Stimulated activated CD4-positive, alpha-beta T cell treated with anti-CD3 and anti-CD28 coated beads, Interleukin-1b, Interleukin-23, amount 100 ng/mL, for 24 hours (primary cell): ENCODE measurements at regions not wholly inside any gene's neighbourhood (a gene's known extent, or its start where the extent isn't known, plus 50 kb on each side); places are given as distances from the start of the nearest gene placed in this dataset.
A peak's percentile ranks its signal among the peaks of the same experiment; 100 is the strongest.
"Not testable (repeated sequence)": the region's sequence is repeated elsewhere in the genome, so short reads cannot be mapped to it uniquely, and the experiment has no call there.

Source experiments
- DNase-seq, 4 experiments: peaks; one replicate each; pipeline ENCODE4 v3.0.0-alpha.2; 2020; ENCODE audit warnings: low read depth in 4 of 4, low spot score in 1 of 4

GRCh38 chr12:66774929-66775328, 96.1 kb upstream of the GRIP1 start:
- DNase-seq: no peak

GRCh38 chr12:66775871-66776270, 97.0 kb upstream of the GRIP1 start:
- no peak for DNase-seq

- peak in 1 of 4 experiments; percentile 4 for DNase-seq
Measured at GRCh38 chr12:66776974-66777373, 98.1 kb upstream of the GRIP1 start.

- DNase-seq: no peak
Measured at GRCh38 chr12:66779466-66779865, 100.6 kb upstream of the GRIP1 start.

GRCh38 chr12:66786531-66787308, 107.8 kb upstream of the GRIP1 start:
- DNase-seq: no peak

- DNase-seq: no peak
Measured at GRCh38 chr12:66799551-66799950, 120.7 kb upstream of the GRIP1 start.

- no peak for DNase-seq
Measured at GRCh38 chr12:66800046-66800445, 121.2 kb upstream of the GRIP1 start.

GRCh38 chr12:66803930-66804329, 125.1 kb upstream of the GRIP1 start:
- DNase-seq: no peak

- DNase-seq: no peak
Measured at GRCh38 chr12:66804563-66804974, 125.7 kb upstream of the GRIP1 start.

- no peak for DNase-seq
Measured at GRCh38 chr12:66808606-66809005, 129.7 kb upstream of the GRIP1 start.

GRCh38 chr12:66813137-66813892, 134.4 kb upstream of the GRIP1 start:
- DNase-seq: no peak

- DNase-seq: no peak
Measured at GRCh38 chr12:66819587-66819986, 140.7 kb upstream of the GRIP1 start.

GRCh38 chr12:66822961-66823360, 144.1 kb upstream of the GRIP1 start:
- no peak for DNase-seq

GRCh38 chr12:66823857-66824570, 145.1 kb upstream of the GRIP1 start:
- DNase-seq: no peak

GRCh38 chr12:66825921-66826320, 147.0 kb upstream of the GRIP1 start:
- DNase-seq: not testable (repeated sequence)

- no peak for DNase-seq
Measured at GRCh38 chr12:66829660-66830325, 150.9 kb upstream of the GRIP1 start.

GRCh38 chr12:66831495-66831894, 152.6 kb upstream of the GRIP1 start:
- DNase-seq: no peak

GRCh38 chr12:66832997-66833396, 154.1 kb upstream of the GRIP1 start:
- DNase-seq: no peak

GRCh38 chr12:66836623-66837310, 157.9 kb upstream of the GRIP1 start:
- DNase-seq: no peak

GRCh38 chr12:66837311-66837627, 158.4 kb upstream of the GRIP1 start:
- no peak for DNase-seq

GRCh38 chr12:66838366-66838765, 159.5 kb upstream of the GRIP1 start:
- no peak for DNase-seq
